Hepatocyte (in vitro differentiated cells): ENCODE measurements at regions not wholly inside any gene's neighbourhood (a gene's known extent, or its start where the extent isn't known, plus 50 kb on each side); places are given as distances from the start of the nearest gene placed in this dataset.

Experiments
- DNase-seq: peaks from one replicate; pipeline ENCODE4 v3.0.0-alpha.2; 2016; ENCODE audit warnings: low spot score
- H2AFZ ChIP-seq: fragments of 200-600 bp; sonication (generic); 2 replicates; pipeline ENCODE4 v1.6.0; 2016; ENCODE audit warnings: antibody characterized with exemption, mild to moderate bottlenecking
- H3K27ac ChIP-seq: fragments of 200-600 bp; sonication (generic); 2 replicates; pipeline ENCODE4 v1.5.1; 2016; ENCODE audit warnings: mild to moderate bottlenecking
- H3K27me3 ChIP-seq: fragments of 200-600 bp; sonication (generic); 2 replicates; pipeline ENCODE4 v1.6.1; 2016
- H3K36me3 ChIP-seq: fragments of 200-600 bp; sonication (generic); replicated peaks from 2 replicates; pipeline ENCODE4 v1.5.1; 2016; ENCODE audit warnings: low read depth; ENCODE audit not compliant: insufficient read depth
- H3K4me1 ChIP-seq: fragments of 200-600 bp; sonication (generic); 2 replicates; pipeline ENCODE4 v1.5.1; 2016; ENCODE audit warnings: mild to moderate bottlenecking, moderate library complexity; ENCODE audit not compliant: insufficient read depth
- H3K4me2 ChIP-seq: fragments of 200-600 bp; sonication (generic); 2 replicates; pipeline ENCODE4 v1.6.0; 2016
- H3K4me3 ChIP-seq: fragments of 200-600 bp; sonication (generic); 2 replicates; pipeline ENCODE4 v1.5.1; 2016; ENCODE audit warnings: mild to moderate bottlenecking
- H3K79me2 ChIP-seq: fragments of 200-600 bp; sonication (generic); 2 replicates; pipeline ENCODE4 v1.6.0; 2017; ENCODE audit warnings: mild to moderate bottlenecking
- H3K9me2 ChIP-seq: fragments of 200-600 bp; sonication (generic); replicated peaks from 2 replicates; pipeline ENCODE4 v1.6.0; 2017; ENCODE audit warnings: mild to moderate bottlenecking; ENCODE audit not compliant: insufficient read depth
- H3K9me3 ChIP-seq: fragments of 200-600 bp; sonication (generic); 2 replicates; pipeline ENCODE4 v1.5.1; 2016; ENCODE audit warnings: low read depth, mild to moderate bottlenecking
- H4K20me1 ChIP-seq: fragments of 200-600 bp; sonication (generic); 2 replicates; pipeline ENCODE4 v1.6.0; 2016; ENCODE audit warnings: mild to moderate bottlenecking; ENCODE audit not compliant: insufficient read depth, poor library complexity, severe bottlenecking
- CTCF ChIP-seq: fragments of 200-600 bp; sonication (generic); IDR thresholded peaks from 2 replicates; pipeline ENCODE4 v1.5.1; 2016; ENCODE audit warnings: antibody characterized with exemption, mild to moderate bottlenecking; ENCODE audit not compliant: poor library complexity
- EZH2 ChIP-seq: fragments of 200-600 bp; sonication (generic); IDR thresholded peaks from 2 replicates; pipeline ENCODE4 v1.6.1; 2016; ENCODE audit warnings: antibody characterized with exemption, mild to moderate bottlenecking, borderline replicate concordance
- EZH2phosphoT487 ChIP-seq: fragments of 200-600 bp; sonication (generic); IDR thresholded peaks from one replicate; pipeline ENCODE4 v1.6.1; 2018; ENCODE audit warnings: antibody characterized with exemption, mild to moderate bottlenecking, low read depth, moderate library complexity; ENCODE audit not compliant: unreplicated experiment, severe bottlenecking
- WGBS: methylation state at CpG from one replicate; pipeline ENCODE4 v1.1.6; 2016; ENCODE audit warnings: low lambda C conversion rate; ENCODE audit errors: missing lambda C conversion rate; 5-methylcytosine and 5-hydroxymethylcytosine counted together

- TF ChIP-seq EZH2phosphoT487 (no peak), EZH2 (no peak), CTCF (no peak)
- H4K20me1 ChIP-seq, result no peaks in the 10 kb centered on the region
- WGBS, result 74% methylated on average over 4 of the region's 4 CpGs
- no peaks in the 10 kb centered on the region for H3K9me2 ChIP-seq
- H3K4me3 ChIP-seq, result no peak overlapping the region
- H2AFZ ChIP-seq, result no peak overlapping the region
- H3K4me1 ChIP-seq, result no peaks in the 10 kb centered on the region
- no peak overlapping the region for H3K27ac ChIP-seq
- no peak overlapping the region for H3K4me2 ChIP-seq
- no peak for DNase-seq
- no peaks in the 10 kb centered on the region for H3K36me3 ChIP-seq
- H3K9me3 ChIP-seq, result no peaks in the 10 kb centered on the region
- no peaks in the 10 kb centered on the region for H3K79me2 ChIP-seq
- H3K27me3 ChIP-seq, result no peaks in the 10 kb centered on the region
Measured at GRCh38 chr5:27479859-27480258, 441.5 kb upstream of the CDH9 start.

- WGBS, result 75% methylated on average over 4 of the region's 4 CpGs
- no peak for TF ChIP-seq EZH2phosphoT487
- no peak for TF ChIP-seq EZH2
- no peak for TF ChIP-seq CTCF
Measured at GRCh38 chr5:27477550-27477949, 439.2 kb upstream of the CDH9 start.

GRCh38 chr5:27476356-27476988 lies 438.1 kb upstream of the CDH9 start:
- no peak overlapping the region for H3K4me2 ChIP-seq
- H3K79me2 ChIP-seq, result no peaks in the 10 kb centered on the region

More at GRCh38 chr5:27477550-27477949, 439.2 kb upstream of the CDH9 start:
- Histone ChIP-seq H3K4me1 (no peaks in the 10 kb centered on the region), H3K27me3 (no peaks in the 10 kb centered on the region), H3K9me3 (no peaks in the 10 kb centered on the region), H3K4me3 (no peak overlapping the region), H2AFZ (no peak overlapping the region), H3K4me2 (no peak overlapping the region), H3K9me2 (no peaks in the 10 kb centered on the region), H3K79me2 (no peaks in the 10 kb centered on the region), H3K36me3 (no peaks in the 10 kb centered on the region), H3K27ac (no peak overlapping the region), H4K20me1 (no peaks in the 10 kb centered on the region)
- DNase-seq, result no peak

More at GRCh38 chr5:27476356-27476988, 438.1 kb upstream of the CDH9 start:
- WGBS, result 85% methylated on average over 2 of the region's 2 CpGs
- Histone ChIP-seq H3K9me3 (no peaks in the 10 kb centered on the region), H2AFZ (no peak overlapping the region), H3K27ac (no peak overlapping the region), H3K4me3 (no peak overlapping the region), H3K36me3 (no peaks in the 10 kb centered on the region), H4K20me1 (no peaks in the 10 kb centered on the region), H3K27me3 (no peaks in the 10 kb centered on the region), H3K9me2 (no peaks in the 10 kb centered on the region), H3K4me1 (no peaks in the 10 kb centered on the region)
- TF ChIP-seq CTCF (no peak), EZH2 (no peak), EZH2phosphoT487 (no peak)
- no peak for DNase-seq
